Inflammatory macrophage treated with lipopolysaccharide for 4 hours (primary cell): ENCODE measurements at regions not wholly inside any gene's neighbourhood (a gene's known extent, or its start where the extent isn't known, plus 50 kb on each side); places are given as distances from the start of the nearest gene placed in this dataset.

Experiments
- DNase-seq: peaks from one replicate; pipeline ENCODE4 v3.0.0-alpha.2; 2020

DNA sequence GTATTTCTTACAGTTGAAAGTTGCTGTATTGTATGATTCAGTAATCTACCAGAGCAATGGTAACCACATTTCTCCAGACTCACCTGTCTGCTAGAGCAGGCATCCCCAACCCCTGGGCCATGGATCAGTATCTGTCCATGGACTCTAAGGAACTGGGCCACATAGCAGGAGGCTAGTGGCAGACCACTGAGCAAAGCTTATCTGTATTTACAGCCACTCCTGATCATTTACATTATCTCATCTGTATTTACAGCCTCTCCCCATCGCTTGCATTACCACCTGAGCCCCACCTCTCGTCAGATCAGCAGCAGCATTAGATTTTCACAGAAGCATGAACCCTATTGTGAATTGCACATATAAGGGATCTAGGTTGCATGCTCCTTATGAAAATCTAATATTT lies 60.3 kb upstream of the MANEA start:
- no peak for DNase-seq

DNA sequence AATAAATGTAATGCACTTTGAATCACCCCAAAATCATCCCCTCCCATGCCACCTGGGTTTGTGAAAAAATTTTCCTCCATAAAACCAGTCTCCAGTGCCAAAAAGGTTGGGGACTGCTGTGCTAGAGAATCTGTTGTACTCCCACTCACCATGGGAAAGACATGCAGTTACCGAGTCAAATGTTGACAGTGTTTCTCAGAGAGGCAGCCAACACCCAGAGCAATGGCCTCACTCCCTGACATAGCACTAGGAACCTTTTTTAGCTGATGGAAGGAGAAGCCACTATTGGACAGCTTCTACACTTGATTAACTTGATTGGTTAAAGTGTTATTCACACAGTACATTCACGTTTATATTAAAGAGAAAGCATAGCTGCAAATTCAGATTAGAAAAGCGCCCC lies 59.8 kb upstream of the MANEA start:
- DNase-seq, result no peak

DNA sequence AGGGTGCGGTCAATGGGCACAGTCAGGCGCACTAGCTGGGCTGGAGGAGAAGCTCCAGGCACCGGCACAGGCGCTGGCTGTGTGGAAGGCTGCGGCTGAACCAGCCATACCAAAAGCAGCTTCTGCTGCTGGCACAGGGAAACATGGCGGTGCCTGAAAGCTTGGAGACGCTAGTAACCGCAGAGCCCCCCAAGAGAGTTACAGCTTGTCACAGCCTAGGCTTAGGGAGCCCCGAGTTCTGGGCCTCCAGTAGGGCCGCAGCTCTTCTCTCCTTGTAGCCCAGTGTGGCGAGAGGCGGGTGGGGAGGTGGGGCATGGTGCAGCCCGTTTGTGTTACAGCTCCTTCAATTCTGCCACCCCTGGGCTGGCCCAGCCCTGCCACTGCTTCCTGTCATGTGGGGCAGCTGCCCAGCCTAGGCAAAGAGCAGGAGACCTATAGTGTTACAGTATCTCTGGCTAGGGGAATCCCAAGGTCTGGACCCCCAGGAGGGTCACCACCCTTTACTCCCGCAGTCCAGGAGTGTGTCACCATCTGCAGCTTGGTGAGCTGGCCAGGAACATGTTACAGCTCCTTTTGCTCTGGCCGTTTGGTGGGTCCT lies 58.6 kb upstream of the MANEA start:
- no peak for DNase-seq

DNA sequence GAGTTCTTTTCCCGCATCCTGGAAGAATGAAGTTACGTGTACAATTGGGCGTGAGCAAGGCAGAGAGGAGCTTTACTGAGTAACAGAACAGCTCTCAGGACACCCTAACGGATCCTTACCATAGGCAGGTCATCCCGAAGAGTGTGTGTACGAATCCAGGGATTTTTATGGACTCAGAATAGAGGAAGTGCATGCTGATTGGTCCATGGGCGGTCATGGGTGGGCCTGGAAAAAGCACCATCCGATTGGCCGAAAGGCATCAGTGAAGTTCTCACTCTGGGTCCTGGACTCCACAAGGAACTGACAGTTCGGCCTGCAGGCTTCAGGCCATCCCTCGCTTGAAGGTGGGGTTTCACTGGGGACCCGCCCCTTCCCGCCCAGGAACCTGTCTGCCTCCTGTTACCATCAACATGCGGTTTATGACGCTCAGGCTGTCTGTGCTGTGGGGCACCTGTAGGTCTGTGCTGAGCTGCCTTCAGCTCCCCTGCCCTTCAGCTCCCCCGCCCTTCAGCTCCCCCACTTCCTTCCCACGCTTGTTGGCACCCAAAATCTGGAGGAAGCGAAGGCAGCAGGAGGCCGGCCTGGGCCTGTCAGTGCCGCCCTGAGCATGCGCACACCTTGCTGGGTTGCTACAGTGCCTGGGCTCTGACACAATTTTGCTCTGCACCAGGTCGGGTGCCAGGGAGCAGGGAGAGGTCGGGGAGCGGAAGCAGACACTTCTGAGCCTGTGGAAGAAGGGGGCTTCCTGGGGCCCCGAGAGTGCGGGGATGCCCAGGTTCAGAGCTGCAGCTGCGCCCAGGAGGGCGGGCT lies 57.9 kb upstream of the MANEA start:
- no peak for DNase-seq

DNA sequence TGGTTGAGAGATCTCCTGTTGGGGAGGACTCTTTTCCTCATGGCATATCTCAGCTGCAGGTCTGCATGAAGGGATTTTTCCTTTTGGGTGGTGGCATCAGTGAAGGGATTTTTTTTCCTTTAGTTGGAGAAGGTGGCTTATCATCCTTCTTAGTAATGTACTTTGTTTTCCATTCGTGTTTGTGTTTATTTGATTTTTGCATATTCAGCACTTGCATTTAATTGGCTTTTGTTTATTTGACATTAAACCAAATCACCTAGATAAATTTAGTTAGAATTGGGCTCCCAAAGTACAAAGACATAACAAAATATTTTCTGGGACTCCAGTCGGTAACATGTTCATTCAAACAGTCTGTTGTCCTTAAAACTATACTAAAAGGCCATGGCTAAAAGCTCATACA lies 56.2 kb upstream of the MANEA start:
- no peak for DNase-seq
